ENCODE measurements at regions not wholly inside any gene's neighbourhood (a gene's known extent, or its start where the extent isn't known, plus 50 kb on each side); places are given as distances from the start of the nearest gene placed in this dataset.

DNA sequence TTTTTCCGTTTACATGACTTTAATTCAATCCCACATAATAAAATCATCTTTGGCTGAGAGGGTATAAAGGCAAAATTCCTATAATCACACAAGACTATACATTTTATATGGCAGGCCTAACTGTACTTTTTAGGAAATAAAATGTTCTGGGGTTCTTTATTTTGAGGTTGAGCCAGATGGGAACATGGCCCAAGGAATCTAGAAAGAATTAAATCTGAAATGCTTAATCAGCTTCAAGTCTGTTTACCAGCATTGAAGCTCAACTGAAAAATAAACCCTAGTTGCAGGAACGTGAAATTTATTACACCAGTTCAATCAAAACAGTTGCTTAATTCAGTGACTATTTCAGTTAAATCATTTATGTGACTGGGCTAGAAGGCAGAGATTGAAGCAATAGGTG lies 191.0 kb upstream of the BTG1 start:
- Histone ChIP-seq H2AFZ (ENCODE audit: low read depth, low read length) (no peak overlapping the region), H3K27ac (ENCODE audit: low read length, poor library complexity, severe bottlenecking) (no peak overlapping the region), H3K14ac (ENCODE audit: low read length in 2 of 2) (no peak overlapping the region), H2BK120ac (ENCODE audit: low read depth, low read length) (no peak overlapping the region), H3K79me1 (replicated peaks; ENCODE audit: low read length, poor library complexity, severe bottlenecking) (no peaks in the 10 kb centered on the region), H2AK5ac (ENCODE audit: low read length, severe bottlenecking) (no peak overlapping the region), H3K9me3 (ENCODE audit: control insufficient read depth, low read length) (no peaks in the 10 kb centered on the region), H3K4me1 (ENCODE audit: control insufficient read depth, insufficient read depth, low read depth, low read length) (no peaks in the 10 kb centered on the region), H3K4me2 (ENCODE audit: low read length, poor library complexity, severe bottlenecking) (no peak overlapping the region), H3K36me3 (ENCODE audit: control insufficient read depth in 1 of 2, insufficient read depth in 2 of 2, low read depth in 1 of 2, low read length in 2 of 2) (no peaks in the 10 kb centered on the region), H3K4me3 (ENCODE audit: insufficient read depth in 1 of 2, low read depth in 1 of 2, low read length in 2 of 2) (no peak overlapping the region), H2BK15ac (ENCODE audit: low read depth, poor library complexity, severe bottlenecking) (no peak overlapping the region), H4K91ac (ENCODE audit: low read length) (no peak overlapping the region), H2BK12ac (ENCODE audit: low read length in 2 of 2) (no peak overlapping the region), H4K8ac (ENCODE audit: low read length) (no peak overlapping the region), H3K18ac (ENCODE audit: low read depth in 1 of 2, low read length in 2 of 2) (no peak overlapping the region), H3K4ac (ENCODE audit: low read depth in 1 of 2, low read length in 2 of 2) (no peak overlapping the region), H3K9ac (ENCODE audit: low read length) (no peak overlapping the region), H3K27me3 (ENCODE audit: control insufficient read depth in 1 of 2, insufficient read depth in 1 of 2, low read length in 2 of 2) (no peaks in the 10 kb centered on the region), H2BK5ac (ENCODE audit: low read depth, low read length, poor library complexity, severe bottlenecking) (no peak overlapping the region), H3K23ac (ENCODE audit: low read length in 2 of 2) (no peak overlapping the region)
- DNase-seq: no peak
- no CpG with 5 or more reads among the region's 2 CpGs for WGBS

DNA sequence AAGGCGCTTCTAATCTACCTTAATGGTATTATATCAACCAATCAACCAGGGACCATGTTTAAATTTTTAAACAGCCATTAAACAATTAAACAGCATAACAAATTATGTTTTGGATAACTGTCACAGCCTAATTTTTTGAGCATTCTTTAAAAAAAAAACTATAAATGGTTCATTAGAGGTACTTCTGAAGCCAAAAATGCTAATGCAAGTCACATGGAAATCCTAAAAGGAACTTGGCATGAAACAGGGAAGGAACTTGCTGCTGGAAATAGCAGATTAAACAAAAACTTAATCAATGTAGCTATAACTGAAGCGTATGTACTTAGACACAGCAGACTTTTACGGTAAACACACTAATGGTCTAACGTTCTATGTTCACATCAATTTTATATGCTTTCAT lies 190.2 kb upstream of the BTG1 start:
- Histone ChIP-seq H3K23ac (ENCODE audit: low read length in 2 of 2) (no peak overlapping the region), H3K4me3 (ENCODE audit: insufficient read depth in 1 of 2, low read depth in 1 of 2, low read length in 2 of 2) (no peak overlapping the region), H3K9me3 (ENCODE audit: control insufficient read depth, low read length) (no peaks in the 10 kb centered on the region), H3K27me3 (ENCODE audit: control insufficient read depth in 1 of 2, insufficient read depth in 1 of 2, low read length in 2 of 2) (no peaks in the 10 kb centered on the region), H3K27ac (ENCODE audit: low read length, poor library complexity, severe bottlenecking) (no peak overlapping the region), H4K8ac (ENCODE audit: low read length) (no peak overlapping the region), H2BK12ac (ENCODE audit: low read length in 2 of 2) (no peak overlapping the region), H3K79me1 (replicated peaks; ENCODE audit: low read length, poor library complexity, severe bottlenecking) (no peaks in the 10 kb centered on the region), H2BK5ac (ENCODE audit: low read depth, low read length, poor library complexity, severe bottlenecking) (no peak overlapping the region), H2BK15ac (ENCODE audit: low read depth, poor library complexity, severe bottlenecking) (no peak overlapping the region), H3K4me2 (ENCODE audit: low read length, poor library complexity, severe bottlenecking) (no peak overlapping the region), H3K14ac (ENCODE audit: low read length in 2 of 2) (no peak overlapping the region), H2AFZ (ENCODE audit: low read depth, low read length) (no peak overlapping the region), H3K36me3 (ENCODE audit: control insufficient read depth in 1 of 2, insufficient read depth in 2 of 2, low read depth in 1 of 2, low read length in 2 of 2) (no peaks in the 10 kb centered on the region), H3K18ac (ENCODE audit: low read depth in 1 of 2, low read length in 2 of 2) (no peak overlapping the region), H3K4me1 (ENCODE audit: control insufficient read depth, insufficient read depth, low read depth, low read length) (no peaks in the 10 kb centered on the region), H3K9ac (ENCODE audit: low read length) (no peak overlapping the region), H4K91ac (ENCODE audit: low read length) (no peak overlapping the region), H3K4ac (ENCODE audit: low read depth in 1 of 2, low read length in 2 of 2) (no peak overlapping the region), H2BK120ac (ENCODE audit: low read depth, low read length) (no peak overlapping the region), H2AK5ac (ENCODE audit: low read length, severe bottlenecking) (no peak overlapping the region)
- DNase-seq: no peak
- over 99% methylated on average over 4 of the region's 4 CpGs for WGBS

DNA sequence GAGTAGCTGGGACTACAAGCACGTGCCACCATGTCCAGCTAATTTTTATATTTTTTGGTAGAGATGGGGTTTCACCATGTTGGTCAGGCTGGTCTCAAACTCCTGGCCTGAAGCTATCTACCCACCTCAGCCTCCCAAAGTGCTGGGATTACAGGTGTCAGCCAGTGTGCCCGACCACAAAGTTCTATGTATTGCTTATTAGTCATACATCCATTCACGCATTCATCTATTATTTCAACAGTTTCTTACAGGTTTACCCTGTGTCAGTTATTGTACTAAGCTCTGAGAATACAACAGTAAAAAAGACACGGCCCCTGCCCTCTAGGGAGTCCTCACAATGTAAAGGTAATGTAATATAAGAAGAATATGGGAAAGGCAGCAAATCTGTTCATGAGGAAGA lies 188.9 kb upstream of the BTG1 start:
- Histone ChIP-seq H2AK5ac (ENCODE audit: low read length, severe bottlenecking) (no peak overlapping the region), H3K27ac (ENCODE audit: low read length, poor library complexity, severe bottlenecking) (no peak overlapping the region), H3K9me3 (ENCODE audit: control insufficient read depth, low read length) (no peaks in the 10 kb centered on the region), H3K4me2 (ENCODE audit: low read length, poor library complexity, severe bottlenecking) (no peak overlapping the region), H3K4ac (ENCODE audit: low read depth in 1 of 2, low read length in 2 of 2) (no peak overlapping the region), H2BK5ac (ENCODE audit: low read depth, low read length, poor library complexity, severe bottlenecking) (no peak overlapping the region), H2BK12ac (ENCODE audit: low read length in 2 of 2) (no peak overlapping the region), H3K14ac (ENCODE audit: low read length in 2 of 2) (no peak overlapping the region), H3K36me3 (ENCODE audit: control insufficient read depth in 1 of 2, insufficient read depth in 2 of 2, low read depth in 1 of 2, low read length in 2 of 2) (no peaks in the 10 kb centered on the region), H3K23ac (ENCODE audit: low read length in 2 of 2) (no peak overlapping the region), H2BK15ac (ENCODE audit: low read depth, poor library complexity, severe bottlenecking) (no peak overlapping the region), H3K4me1 (ENCODE audit: control insufficient read depth, insufficient read depth, low read depth, low read length) (no peaks in the 10 kb centered on the region), H3K79me1 (replicated peaks; ENCODE audit: low read length, poor library complexity, severe bottlenecking) (no peaks in the 10 kb centered on the region), H4K91ac (ENCODE audit: low read length) (no peak overlapping the region), H3K27me3 (ENCODE audit: control insufficient read depth in 1 of 2, insufficient read depth in 1 of 2, low read length in 2 of 2) (no peaks in the 10 kb centered on the region), H2AFZ (ENCODE audit: low read depth, low read length) (no peak overlapping the region), H4K8ac (ENCODE audit: low read length) (no peak overlapping the region), H3K9ac (ENCODE audit: low read length) (no peak overlapping the region), H3K4me3 (ENCODE audit: insufficient read depth in 1 of 2, low read depth in 1 of 2, low read length in 2 of 2) (no peak overlapping the region), H2BK120ac (ENCODE audit: low read depth, low read length) (no peak overlapping the region), H3K18ac (ENCODE audit: low read depth in 1 of 2, low read length in 2 of 2) (no peak overlapping the region)
- 96% methylated on average over 2 of the region's 4 CpGs for WGBS
- DNase-seq: no peak

DNA sequence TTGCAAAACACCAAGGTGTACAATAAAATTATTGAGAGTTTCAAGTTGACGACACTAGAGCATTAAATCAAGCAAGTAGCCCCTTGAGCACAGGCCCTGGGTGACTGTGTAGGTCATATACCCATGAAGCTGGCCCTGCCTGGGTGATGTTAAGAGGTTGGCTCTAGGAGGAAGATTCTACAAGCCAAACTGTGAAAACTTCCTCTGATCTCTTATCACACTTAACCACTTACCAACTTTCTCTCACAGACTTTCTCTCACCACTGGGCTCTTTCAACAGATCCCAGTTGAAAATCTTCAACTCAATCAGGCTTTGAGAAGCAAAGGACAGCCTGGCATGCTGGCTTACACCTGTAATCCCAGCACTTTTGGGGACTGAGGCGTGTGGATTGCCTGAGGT lies 186.9 kb upstream of the BTG1 start:
- H3K18ac ChIP-seq (ENCODE audit: low read depth in 1 of 2, low read length in 2 of 2): no peak overlapping the region
- WGBS: 78% methylated on average over 2 of the region's 2 CpGs

More for the DNA sequence above, 186.9 kb upstream of the BTG1 start:
- Histone ChIP-seq H2AK5ac (ENCODE audit: low read length, severe bottlenecking) (no peak overlapping the region), H3K79me1 (replicated peaks; ENCODE audit: low read length, poor library complexity, severe bottlenecking) (no peaks in the 10 kb centered on the region), H2BK5ac (ENCODE audit: low read depth, low read length, poor library complexity, severe bottlenecking) (no peak overlapping the region), H3K27me3 (ENCODE audit: control insufficient read depth in 1 of 2, insufficient read depth in 1 of 2, low read length in 2 of 2) (no peaks in the 10 kb centered on the region), H3K23ac (ENCODE audit: low read length in 2 of 2) (no peak overlapping the region), H2BK120ac (ENCODE audit: low read depth, low read length) (no peak overlapping the region), H3K4me1 (ENCODE audit: control insufficient read depth, insufficient read depth, low read depth, low read length) (no peaks in the 10 kb centered on the region), H2AFZ (ENCODE audit: low read depth, low read length) (no peak overlapping the region), H3K4me3 (ENCODE audit: insufficient read depth in 1 of 2, low read depth in 1 of 2, low read length in 2 of 2) (no peak overlapping the region), H3K27ac (ENCODE audit: low read length, poor library complexity, severe bottlenecking) (no peak overlapping the region), H3K9me3 (ENCODE audit: control insufficient read depth, low read length) (no peaks in the 10 kb centered on the region), H3K36me3 (ENCODE audit: control insufficient read depth in 1 of 2, insufficient read depth in 2 of 2, low read depth in 1 of 2, low read length in 2 of 2) (no peaks in the 10 kb centered on the region), H4K8ac (ENCODE audit: low read length) (no peak overlapping the region), H4K91ac (ENCODE audit: low read length) (no peak overlapping the region), H2BK15ac (ENCODE audit: low read depth, poor library complexity, severe bottlenecking) (no peak overlapping the region), H3K4ac (ENCODE audit: low read depth in 1 of 2, low read length in 2 of 2) (no peak overlapping the region), H2BK12ac (ENCODE audit: low read length in 2 of 2) (no peak overlapping the region), H3K9ac (ENCODE audit: low read length) (no peak overlapping the region), H3K14ac (ENCODE audit: low read length in 2 of 2) (no peak overlapping the region), H3K4me2 (ENCODE audit: low read length, poor library complexity, severe bottlenecking) (no peak overlapping the region)
- no peak for DNase-seq

Data from mesenchymal stem cell (in vitro differentiated cells and primary cell).